ENCODE measurements at regions not wholly inside any gene's neighbourhood (a gene's known extent, or its start where the extent isn't known, plus 50 kb on each side); places are given as distances from the start of the nearest gene placed in this dataset.

- DNase-seq (ENCODE audit: low read depth in 2 of 2): no peak
Measured at GRCh38 chr3:59138966-59139365, 89.1 kb upstream of the CFAP20DC start.

- no peak for DNase-seq (ENCODE audit: low read depth in 2 of 2)
Measured at GRCh38 chr3:59137415-59137814, 87.6 kb upstream of the CFAP20DC start.

GRCh38 chr3:59136081-59136480 lies 86.3 kb upstream of the CFAP20DC start:
- no peak for DNase-seq (ENCODE audit: low read depth in 2 of 2)

GRCh38 chr3:59135096-59135495 lies 85.3 kb upstream of the CFAP20DC start:
- no peak for DNase-seq (ENCODE audit: low read depth in 2 of 2)

- no peak for DNase-seq (ENCODE audit: low read depth in 2 of 2)
Measured at GRCh38 chr3:59133311-59133710, 83.5 kb upstream of the CFAP20DC start.

GRCh38 chr3:59131016-59131766 lies 81.4 kb upstream of the CFAP20DC start:
- no peak for DNase-seq (ENCODE audit: low read depth in 2 of 2)

GRCh38 chr3:59128685-59129084 lies 78.9 kb upstream of the CFAP20DC start:
- no peak for DNase-seq (ENCODE audit: low read depth in 2 of 2)

- DNase-seq (ENCODE audit: low read depth in 2 of 2): no peak
Measured at GRCh38 chr3:59127071-59127470, 77.2 kb upstream of the CFAP20DC start.

- DNase-seq (ENCODE audit: low read depth in 2 of 2): no peak
Measured at GRCh38 chr3:59126446-59126845, 76.6 kb upstream of the CFAP20DC start.

- DNase-seq (ENCODE audit: low read depth in 2 of 2): no peak
Measured at GRCh38 chr3:59121346-59122144, 71.7 kb upstream of the CFAP20DC start.

- DNase-seq (ENCODE audit: low read depth in 2 of 2): no peak
Measured at GRCh38 chr3:59118928-59119327, 69.1 kb upstream of the CFAP20DC start.

GRCh38 chr3:59117396-59117795 lies 67.6 kb upstream of the CFAP20DC start:
- DNase-seq (ENCODE audit: low read depth in 2 of 2): no peak

GRCh38 chr3:59116233-59116537 lies 66.4 kb upstream of the CFAP20DC start:
- no peak for DNase-seq (ENCODE audit: low read depth in 2 of 2)

GRCh38 chr3:59115364-59116232 lies 65.8 kb upstream of the CFAP20DC start:
- no peak for DNase-seq (ENCODE audit: low read depth in 2 of 2)

GRCh38 chr3:59107856-59108815 lies 58.3 kb upstream of the CFAP20DC start:
- no peak for DNase-seq (ENCODE audit: low read depth in 2 of 2)

GRCh38 chr3:59106085-59106648 lies 56.3 kb upstream of the CFAP20DC start:
- DNase-seq (ENCODE audit: low read depth in 2 of 2): no peak

GRCh38 chr3:59103552-59103951 lies 53.7 kb upstream of the CFAP20DC start:
- no peak for DNase-seq (ENCODE audit: low read depth in 2 of 2)

- no peak for DNase-seq (ENCODE audit: low read depth in 2 of 2)
Measured at GRCh38 chr3:59101231-59101736, 51.5 kb upstream of the CFAP20DC start.
